NT2/D1 (cell line): ENCODE measurements at regions not wholly inside any gene's neighbourhood (a gene's known extent, or its start where the extent isn't known, plus 50 kb on each side); places are given as distances from the start of the nearest gene placed in this dataset.

ENCODE experiments used
- YY1 ChIP-seq: IDR thresholded peaks from 2 replicates; pipeline ENCODE4 v1.6.1; 2011; ENCODE audit not compliant: insufficient read length, insufficient read depth
- ZNF274 ChIP-seq: IDR thresholded peaks from 2 replicates; pipeline ENCODE4 v1.6.1; 2011; ENCODE audit warnings: mild to moderate bottlenecking, low read depth, low read length

GRCh38 chr1:119294722-119295121 is 73.9 kb upstream of the HAO2 start:
- TF ChIP-seq YY1 (no peak), ZNF274 (no peak)
